HG02623 (cell line): ENCODE measurements at regions not wholly inside any gene's neighbourhood (a gene's known extent, or its start where the extent isn't known, plus 50 kb on each side); places are given as distances from the start of the nearest gene placed in this dataset.
"Not testable (repeated sequence)": the region's sequence is repeated elsewhere in the genome, so short reads cannot be mapped to it uniquely, and the experiment has no call there.

Experiments used
- ATAC-seq: cut with Tn5 transposase; IDR thresholded peaks from one replicate; pipeline ENCODE4 v1.9.1; 2021; ENCODE audit warnings: moderate library complexity; ENCODE audit not compliant: unreplicated experiment

DNA sequence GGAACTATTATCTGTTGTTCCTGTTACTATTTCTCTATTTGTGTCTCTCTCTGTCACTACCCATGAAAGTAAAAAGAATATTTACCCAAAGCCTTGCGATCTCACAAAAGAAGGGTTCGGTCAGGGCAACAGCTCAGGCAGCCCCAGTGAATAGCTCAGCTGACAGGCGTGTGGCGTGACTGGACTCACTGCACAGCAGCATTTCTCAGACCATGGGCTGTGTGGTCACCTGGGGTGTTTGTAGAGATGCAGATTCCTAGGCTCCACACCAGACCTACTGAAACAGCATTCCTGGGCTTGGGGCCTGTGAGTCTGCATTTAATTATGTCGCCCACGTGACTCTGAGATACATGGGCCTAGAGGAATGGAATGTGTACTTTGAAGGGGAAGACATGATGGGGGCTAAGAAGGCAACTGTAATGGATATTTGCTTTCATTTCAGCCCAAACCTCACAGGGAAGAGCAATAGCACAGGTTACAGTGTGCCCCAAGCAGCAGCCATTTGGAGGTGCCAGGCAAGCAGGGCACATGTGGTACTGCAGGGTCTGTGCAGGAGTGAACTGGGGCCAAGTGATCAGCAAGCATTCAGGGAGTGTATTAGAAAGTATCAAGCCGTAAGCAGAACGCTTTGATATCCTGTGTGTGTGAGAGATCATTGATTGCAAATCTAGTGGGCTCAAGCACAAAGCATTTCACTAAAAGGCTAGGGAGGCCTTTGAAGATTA, 90.4 kb upstream of the RBMS1 start:
- no peak for ATAC-seq

DNA sequence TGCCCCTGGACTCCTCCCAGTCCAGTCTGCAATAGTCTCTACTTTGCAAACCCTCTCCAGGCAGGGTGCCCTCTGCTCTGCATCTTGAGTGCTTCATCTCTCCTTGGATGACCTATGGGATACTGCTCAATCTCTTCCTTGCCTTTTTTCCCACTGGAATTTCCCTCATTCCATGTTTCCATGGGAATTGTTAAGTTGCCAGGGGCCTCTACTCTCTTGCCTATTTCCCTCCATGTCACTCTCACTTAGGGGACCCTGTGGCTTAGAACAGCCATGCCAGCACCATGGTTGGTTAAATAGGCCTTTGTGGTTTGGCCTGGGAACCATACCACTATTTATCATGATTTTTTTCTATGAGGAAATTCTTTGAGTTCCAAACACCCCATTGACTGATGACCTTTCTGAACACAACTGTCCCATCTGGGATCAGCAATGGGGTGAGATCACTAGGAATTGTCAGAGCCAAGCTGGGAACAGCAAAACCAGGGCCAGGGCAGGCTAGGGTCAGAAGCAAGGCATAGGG, 91.4 kb upstream of the RBMS1 start:
- ATAC-seq, result no peak

DNA sequence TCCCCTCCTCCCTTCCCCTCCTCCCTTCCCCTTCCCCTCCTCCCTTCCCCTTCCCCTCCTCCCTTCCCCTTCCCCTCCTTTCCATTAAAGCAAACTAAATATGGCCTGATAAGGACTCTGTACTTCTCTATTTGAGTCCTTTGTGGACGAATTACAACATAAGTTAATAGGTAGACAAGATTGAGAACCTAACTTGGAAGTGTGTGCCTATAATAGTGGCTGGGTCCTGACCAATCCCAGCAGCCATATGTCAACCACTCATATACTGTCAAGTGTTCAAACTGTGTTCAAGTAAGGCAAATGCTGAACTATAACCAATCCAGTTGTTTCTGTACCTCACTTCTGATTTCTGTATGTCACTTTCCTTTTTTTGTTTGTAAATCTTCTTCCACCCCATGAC, 97.1 kb upstream of the RBMS1 start:
- ATAC-seq, result no peak

DNA sequence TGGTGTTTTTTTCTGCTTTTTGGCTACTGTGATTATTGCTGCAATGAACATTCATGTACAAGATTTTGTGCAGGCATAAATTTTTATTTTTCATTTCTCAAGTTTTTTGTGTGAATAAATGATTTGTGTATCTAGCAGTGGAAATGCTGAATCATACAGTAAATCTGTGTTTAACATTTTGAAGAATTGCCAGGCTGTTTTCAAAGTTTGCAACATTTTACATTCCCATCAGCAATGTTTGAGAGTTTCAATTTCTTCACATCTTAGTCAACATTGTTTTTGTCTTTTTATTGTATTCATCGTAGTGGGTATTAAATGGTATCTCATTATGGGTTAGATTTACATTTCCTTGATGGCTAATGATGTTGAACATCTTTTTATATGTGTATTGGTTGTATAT, 98.8 kb upstream of the RBMS1 start:
- ATAC-seq, result no peak

DNA sequence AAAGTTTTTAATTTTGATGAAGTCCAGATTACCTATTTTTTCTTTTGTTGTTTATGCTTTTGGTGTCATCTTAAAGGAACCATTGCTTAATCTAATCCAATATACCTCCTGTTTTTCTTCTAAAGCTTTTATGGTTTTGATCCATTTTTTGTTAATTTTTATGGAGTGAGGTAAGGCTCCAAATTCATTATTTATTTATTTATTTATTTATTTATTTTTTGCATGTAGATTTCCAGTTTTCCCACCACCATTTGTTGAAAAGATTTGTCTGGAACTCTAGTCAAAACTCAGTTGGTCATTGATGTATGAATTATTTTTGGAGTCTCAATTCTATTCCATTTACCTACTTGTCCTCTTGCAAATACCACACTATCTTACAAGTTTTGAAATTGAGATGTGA, 99.4 kb upstream of the RBMS1 start:
- ATAC-seq, result no peak

DNA sequence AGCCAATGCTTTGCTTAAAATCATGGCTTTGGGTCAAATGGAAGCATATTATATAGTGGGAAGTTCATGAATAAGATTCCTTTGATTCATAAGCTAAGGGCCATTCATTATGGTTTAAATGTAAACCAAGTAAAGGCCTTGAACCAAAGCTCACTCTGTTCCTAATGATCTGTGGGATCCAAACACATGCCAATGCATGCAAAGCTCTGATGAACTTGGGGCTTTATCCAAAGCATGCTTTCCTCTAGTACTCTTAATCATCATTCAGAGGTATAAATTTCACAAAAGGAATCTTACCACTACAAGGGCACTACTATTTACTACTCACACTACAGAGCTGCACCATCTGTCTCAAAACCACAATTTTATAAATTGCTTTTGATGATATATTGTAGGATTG, 102.8 kb upstream of the RBMS1 start:
- ATAC-seq, result no peak

DNA sequence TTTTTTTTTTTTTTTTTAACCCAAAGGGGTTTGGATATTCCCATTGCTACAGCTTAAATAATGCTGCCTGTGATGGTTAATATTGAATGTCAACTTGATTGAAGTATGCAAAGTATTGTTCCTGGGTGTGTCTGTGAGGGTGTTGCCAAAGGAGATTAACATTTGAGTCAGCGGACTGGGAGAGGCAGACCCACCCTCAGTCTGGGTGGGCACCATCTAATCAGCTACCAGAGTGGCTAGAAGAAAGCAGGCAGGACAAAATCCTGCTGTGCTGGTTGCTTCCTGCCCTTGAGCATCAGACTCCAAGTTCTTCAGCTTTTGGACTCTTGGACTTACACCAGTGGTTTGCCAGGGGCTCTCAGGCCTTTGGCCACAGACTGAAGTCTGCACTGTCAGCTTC, 106.8 kb upstream of the RBMS1 start:
- not testable (repeated sequence) for ATAC-seq

DNA sequence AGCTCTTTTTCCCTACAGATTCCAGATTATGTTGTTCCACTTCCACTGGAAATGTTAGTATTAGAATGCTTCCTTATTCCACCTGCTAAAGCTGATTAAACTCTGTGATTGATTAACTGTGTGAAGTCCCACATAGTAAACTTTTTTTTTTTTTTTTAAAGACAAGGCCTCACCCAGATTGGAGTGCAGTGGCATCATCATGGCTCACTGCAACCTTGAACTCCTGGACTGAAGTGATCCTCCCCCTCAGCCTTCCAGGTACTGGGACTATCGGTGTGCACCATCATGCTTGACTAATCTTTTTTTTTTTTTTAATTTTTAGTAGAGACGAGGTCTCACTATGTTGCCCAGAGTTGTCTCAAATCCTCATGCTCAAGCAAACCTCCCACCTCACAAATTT, 108.5 kb upstream of the RBMS1 start:
- no peak for ATAC-seq

DNA sequence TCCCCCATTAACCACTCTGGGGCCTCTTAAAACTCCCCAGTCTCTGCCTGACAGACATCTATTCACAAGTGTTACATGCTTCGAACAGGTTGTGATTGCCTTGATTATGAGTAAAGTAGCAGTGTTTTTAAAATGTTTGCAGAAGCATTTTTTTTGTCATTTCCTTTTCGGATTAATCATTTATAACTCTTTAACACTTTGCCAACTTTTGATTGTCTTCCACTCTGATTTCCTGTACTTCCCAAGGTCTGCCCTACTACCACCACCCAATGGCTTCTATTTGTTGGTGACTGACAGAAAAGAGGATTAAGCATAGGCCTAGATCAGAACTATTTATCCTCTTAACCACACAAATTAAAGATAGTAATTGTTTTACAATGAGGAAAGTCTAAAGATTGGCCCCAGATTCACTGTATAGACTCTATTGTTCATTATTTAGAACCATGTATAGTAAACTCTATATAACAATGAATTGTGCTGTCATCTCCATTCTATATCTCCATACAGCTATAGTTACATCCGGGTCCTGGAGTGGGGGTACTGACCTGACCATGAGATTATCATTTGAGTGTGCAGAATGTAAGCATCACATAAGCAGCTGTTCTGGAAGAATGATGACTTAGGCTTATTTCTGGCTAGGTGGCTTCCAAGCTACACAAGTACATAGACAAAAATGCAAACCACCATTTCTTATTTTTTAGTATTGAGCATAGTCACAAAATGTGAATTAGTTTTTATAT, 110.3 kb upstream of the RBMS1 start:
- ATAC-seq, result no peak

DNA sequence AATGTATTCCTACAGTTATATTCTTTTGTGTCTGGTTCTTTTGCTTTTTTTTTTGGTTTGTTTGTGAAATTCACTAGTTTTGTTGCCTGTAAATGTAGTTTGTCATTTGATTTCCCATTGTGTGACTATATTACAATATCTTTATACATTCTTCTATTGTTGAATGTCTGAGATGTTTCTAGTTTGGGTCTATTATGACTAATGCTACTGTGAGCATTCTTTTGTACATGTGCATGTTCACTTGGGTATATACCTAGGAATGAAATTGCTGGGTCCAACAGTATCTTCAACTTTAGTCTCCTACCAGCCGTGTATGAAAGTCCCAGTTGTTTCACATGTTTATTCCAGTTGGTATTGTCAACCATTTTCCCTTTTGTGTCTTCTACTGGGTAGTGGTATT, 112.7 kb upstream of the RBMS1 start:
- no peak for ATAC-seq

DNA sequence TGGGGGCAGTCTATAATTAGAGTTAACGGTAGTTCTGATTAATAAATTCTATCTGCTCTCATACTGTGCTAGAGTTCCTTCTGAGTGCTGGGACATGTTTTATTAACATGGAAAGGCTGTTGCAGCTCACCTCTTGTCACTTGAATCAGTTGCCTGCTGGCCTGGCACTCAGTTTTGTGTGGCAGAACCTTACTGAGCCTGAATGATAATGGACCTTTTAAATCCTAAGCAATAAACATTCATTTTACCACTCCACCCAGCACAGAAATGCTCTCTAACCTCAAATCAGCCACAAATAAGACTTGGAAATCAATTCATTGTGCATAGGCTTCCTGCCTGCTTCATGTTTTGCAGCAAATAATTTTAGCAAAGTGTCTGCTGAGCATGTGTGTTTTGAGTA, 115.0 kb upstream of the RBMS1 start:
- ATAC-seq, result no peak

DNA sequence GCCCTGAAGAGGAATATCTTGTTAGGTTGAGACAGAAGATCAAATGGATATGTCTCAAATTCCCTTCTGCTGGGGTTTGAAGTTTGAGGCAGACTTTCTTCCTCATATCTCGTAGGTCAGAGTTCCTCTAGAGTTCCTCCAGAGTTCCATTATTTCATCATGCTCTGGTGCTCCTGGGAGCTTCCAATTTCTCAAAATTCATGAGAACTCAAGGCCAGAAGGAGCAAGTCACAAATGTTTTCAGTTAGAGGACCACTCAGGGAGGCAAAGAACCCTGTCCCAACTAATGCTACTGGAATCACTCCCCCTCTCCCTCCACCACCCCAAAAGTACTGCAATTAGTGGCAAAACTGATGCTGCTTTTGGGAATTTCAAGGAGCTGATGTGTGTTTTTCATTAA, 115.7 kb upstream of the RBMS1 start:
- ATAC-seq, result no peak

DNA sequence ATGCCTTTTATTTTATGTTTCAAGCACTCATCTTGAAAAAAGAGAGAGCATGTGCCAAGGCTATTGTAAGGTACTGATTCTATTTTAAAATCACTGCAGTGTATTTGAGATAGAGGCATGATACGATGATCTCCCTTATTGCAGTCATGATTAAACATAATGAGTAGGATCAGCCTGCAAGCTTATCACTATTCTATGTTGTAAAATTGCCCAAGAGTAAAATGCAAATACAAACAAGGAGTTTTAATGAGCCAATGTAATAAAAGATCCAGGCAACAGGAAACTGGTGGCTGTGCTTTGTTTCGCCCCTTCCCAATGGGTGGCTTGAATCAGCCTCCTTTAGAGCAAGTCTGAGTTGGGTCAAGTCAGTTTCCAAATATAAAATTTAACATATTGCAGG, 116.4 kb upstream of the RBMS1 start:
- no peak for ATAC-seq

DNA sequence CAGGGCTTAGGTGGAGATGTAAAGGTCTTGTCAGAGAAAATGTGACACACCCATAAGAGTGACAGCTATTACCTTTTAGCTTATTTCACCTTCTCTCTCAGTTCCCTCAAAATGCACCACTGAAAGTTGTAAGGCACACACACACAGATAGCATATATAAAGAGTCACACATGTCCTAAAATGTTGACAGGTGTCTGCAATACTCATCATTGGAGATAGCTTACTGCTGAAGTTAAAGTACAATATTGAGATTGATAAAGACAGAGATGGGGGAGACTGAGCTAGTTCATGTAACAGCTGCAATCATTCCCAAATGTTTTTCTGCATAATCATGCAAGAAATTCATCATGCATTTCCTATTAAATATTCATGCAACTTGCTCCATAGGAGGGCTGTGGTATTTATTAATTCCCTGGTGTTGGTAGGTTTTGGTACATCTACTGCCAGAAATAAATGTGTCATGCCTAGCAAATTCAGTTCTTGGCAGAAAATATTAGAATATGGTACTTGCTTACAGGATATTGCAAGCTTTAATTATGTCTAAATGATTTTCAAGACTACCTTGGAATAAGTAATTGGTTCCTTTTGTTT, 118.8 kb upstream of the RBMS1 start:
- ATAC-seq, result no peak

DNA sequence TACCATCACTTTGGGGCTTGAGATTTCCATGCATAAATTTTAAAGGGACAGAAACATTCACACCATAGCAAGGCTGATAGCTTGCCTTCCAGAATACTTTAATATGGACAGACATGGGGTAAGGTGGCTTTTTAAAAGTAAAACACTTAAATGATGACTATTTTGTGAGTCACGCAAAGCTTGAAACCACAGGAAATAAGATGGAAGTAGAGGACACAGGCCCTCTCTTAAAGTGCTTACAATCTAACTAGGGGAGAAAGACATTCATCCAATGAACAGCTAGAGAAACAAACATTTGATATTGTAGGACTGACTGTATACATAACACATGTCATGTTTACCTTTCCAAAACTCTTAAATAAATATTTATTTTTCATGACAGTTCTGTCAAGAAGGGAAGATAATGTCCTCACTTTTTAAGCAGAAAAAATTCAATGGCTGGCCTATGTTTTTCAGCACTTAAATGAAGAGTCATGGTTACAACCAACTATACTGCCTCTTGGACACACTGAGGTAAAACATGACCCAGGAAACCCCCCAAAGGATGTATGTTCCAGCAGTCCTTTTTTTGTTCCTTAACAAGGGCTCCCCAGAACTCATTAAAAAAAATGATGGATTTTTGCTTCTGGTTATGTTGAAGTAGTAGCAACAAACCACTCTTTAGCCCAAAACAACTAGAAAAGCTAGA, 120.0 kb upstream of the RBMS1 start:
- ATAC-seq, result no peak

DNA sequence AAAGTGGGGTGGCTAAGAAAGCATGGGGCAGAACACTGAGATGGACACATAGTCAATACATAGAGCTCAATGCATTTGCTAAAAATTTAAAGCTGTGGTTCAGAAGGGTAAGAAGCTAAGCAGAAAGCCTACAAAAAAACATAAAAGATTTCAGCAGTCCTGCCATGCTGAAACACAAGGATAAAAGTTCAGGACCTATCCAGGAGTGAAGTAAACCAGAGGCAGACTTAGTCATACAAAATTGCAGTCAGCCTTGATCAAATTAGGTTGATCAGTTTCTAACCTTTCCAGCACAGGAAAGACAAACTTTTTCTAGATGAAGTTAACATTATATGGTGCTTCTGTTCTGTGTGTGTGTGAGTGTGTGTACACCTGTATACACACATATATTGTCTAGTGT, 120.8 kb upstream of the RBMS1 start:
- ATAC-seq, result no peak

DNA sequence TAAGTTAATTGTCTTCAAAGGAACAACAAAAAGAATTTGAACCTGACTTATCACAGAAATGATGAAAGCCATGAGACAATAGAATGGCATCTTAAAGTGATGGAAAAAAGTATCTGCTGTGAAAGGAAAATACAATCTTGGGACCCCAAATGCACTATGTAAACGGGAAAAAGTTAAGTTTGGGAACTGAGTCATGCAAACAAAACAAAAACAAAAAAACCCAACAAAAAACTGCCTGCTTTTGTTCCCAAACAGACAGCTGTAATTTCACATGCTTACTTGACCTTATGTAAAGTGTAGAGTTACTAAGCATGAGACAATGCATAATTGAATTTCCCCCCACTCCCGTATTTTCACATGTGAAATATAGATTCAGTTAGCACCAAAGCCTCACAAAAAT, 122.1 kb upstream of the RBMS1 start:
- no peak for ATAC-seq

DNA sequence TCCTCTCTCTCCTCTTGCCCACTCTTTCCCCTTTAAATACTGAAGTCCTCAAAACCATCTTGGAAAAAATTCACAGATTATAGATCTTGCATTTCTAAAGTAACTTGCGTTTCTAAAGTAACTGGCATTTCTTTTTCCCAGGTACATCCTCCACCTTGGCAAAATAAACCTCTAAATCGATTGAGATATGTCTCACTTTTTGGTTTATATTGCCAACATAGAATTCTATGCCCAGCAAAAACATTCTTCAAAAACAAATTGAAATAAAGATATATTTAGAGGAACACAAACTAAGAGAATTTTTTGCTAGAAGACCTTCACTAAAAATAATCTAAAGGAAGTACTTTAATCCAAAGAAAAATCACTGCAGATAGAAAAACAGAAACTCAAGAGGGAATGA, 122.5 kb upstream of the RBMS1 start:
- no peak for ATAC-seq

DNA sequence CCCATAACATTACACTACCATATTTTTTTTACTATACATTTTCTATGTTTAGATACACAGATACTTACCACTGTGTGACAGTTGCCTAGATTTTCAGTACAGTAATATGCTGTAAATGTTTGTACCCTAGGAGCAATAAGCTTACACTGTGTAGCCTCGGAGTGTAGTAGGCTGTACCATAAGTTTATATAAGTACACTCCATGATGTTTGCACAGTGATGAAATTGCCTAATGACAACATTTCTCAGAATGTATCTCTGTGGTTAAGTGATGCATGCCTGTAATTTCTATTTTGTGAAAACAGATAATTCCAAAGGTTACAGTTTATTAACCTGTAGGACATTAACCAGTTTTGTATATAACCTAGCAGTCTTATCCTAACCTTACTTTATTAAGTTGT, 128.1 kb upstream of the RBMS1 start:
- no peak for ATAC-seq

DNA sequence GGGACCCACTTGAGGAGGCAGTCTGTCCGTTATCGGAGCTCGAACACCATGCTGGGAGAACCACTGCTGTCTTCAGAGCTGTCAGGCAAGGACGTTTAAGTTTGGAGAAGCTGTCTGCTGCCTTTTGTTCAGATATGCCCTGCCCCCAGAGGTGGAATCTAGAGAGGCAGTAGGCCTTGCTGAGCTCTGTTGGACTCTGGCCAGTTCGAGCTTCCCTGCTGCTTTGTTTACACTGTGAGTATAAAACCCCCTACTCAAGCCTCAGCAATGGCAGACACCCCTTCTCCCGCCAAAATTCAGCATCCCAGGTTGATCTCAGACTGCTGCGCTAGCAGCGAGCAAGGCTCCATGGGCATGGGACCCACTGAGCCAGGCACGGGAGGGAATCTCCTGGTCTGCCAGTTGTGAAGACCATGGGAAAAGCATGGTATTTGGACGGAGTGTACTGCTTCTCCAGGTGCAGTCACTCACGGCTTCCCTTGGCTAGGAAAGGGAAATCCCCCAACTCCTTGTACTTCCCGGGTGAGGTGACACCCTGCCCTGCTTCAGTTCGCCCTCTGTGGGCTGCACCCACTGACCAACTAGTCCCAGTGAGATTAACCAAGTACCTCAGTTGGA, 134.5 kb upstream of the RBMS1 start:
- not testable (repeated sequence) for ATAC-seq

DNA sequence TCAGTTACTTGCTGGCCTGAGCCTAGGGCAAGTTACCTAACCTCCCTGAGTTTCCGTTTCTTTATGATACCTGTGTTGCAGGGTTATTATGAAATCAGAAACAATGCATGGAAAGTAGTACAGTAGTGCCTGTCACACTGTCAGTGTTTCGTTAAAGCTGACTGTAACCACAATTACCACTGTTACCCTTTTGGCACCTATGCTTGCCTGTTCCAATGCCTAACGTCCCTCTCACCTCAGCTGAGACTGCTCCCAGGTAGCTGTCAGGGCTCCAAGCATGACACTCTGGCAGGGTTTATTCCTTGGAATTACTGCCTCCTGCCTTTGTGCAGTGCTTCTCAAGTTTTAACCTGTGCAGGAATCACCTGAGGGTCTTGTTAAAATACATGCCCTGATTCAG, 135.2 kb upstream of the RBMS1 start:
- ATAC-seq, result no peak
